ENCODE measurements at regions not wholly inside any gene's neighbourhood (a gene's known extent, or its start where the extent isn't known, plus 50 kb on each side); places are given as distances from the start of the nearest gene placed in this dataset.

GRCh38 chr7:155231241-155231800 is 66.4 kb upstream of the INSIG1 start:
- no peak for TF ChIP-seq CTCF (IDR thresholded peaks at IDR 0.05)
- TF ChIP-seq POLR2A (IDR thresholded peaks at IDR 0.05), result no peak

Measured in esophagus squamous epithelium (tissue), 4 donors.